Mammary epithelial cell (primary cell): ENCODE measurements at regions not wholly inside any gene's neighbourhood (a gene's known extent, or its start where the extent isn't known, plus 50 kb on each side); places are given as distances from the start of the nearest gene placed in this dataset.

Experiments
- EZH2 ChIP-seq: IDR thresholded peaks from 2 replicates; pipeline ENCODE4 v1.6.1; 2012; ENCODE audit warnings: low read length, inconsistent platforms, borderline replicate concordance
- TF ChIP-seq, protein P1 (sequence below), 2 donors: IDR thresholded peaks in 1 of 2; conservative IDR thresholded peaks in 1 of 2; 2 replicates each; pipeline ENCODE4 v1.5.1; 2011 to 2012; ENCODE audit warnings: inconsistent platforms in 2 of 2, low read length in 2 of 2, mild to moderate bottlenecking in 2 of 2, control low read depth in 1 of 2, low read depth in 1 of 2; ENCODE audit not compliant: insufficient read depth in 1 of 2; ENCODE audit errors: extremely low read depth in 1 of 2

- TF ChIP-seq, protein P1, sequence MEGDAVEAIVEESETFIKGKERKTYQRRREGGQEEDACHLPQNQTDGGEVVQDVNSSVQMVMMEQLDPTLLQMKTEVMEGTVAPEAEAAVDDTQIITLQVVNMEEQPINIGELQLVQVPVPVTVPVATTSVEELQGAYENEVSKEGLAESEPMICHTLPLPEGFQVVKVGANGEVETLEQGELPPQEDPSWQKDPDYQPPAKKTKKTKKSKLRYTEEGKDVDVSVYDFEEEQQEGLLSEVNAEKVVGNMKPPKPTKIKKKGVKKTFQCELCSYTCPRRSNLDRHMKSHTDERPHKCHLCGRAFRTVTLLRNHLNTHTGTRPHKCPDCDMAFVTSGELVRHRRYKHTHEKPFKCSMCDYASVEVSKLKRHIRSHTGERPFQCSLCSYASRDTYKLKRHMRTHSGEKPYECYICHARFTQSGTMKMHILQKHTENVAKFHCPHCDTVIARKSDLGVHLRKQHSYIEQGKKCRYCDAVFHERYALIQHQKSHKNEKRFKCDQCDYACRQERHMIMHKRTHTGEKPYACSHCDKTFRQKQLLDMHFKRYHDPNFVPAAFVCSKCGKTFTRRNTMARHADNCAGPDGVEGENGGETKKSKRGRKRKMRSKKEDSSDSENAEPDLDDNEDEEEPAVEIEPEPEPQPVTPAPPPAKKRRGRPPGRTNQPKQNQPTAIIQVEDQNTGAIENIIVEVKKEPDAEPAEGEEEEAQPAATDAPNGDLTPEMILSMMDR (conservative IDR thresholded peaks at IDR 0.05 in 1 of 2, IDR thresholded peaks at IDR 0.05 in 1 of 2; ENCODE audit: extremely low read depth in 1 of 2, insufficient read depth in 1 of 2, low read depth in 1 of 2, low read length in 2 of 2), result no peak
- no peak for TF ChIP-seq EZH2
Measured at GRCh38 chr13:89470901-89471300, 1799.7 kb downstream of the SLITRK5 start.
